ENCODE measurements at regions not wholly inside any gene's neighbourhood (a gene's known extent, or its start where the extent isn't known, plus 50 kb on each side); places are given as distances from the start of the nearest gene placed in this dataset.

DNA sequence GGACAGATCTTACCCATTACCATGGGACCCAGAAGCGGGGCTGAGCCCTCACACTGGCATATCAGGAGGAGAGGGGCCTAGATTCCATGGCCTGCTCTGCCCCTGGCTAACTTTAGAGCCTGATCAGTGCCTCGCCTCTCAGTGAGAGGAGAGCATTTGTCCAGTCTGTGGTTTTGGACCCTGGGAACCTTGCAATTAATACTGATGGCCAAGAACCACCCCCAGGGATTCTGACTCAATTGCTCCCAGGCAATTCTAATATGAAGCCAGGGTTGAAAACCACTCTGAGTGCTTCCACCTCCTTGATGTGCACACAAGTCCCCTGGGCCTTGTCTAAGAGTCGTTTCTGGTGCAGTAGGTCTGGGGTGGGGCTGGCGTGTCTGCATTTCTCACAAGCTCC, 67.7 kb downstream of the CALM1 start:
- TF ChIP-seq, protein P1, sequence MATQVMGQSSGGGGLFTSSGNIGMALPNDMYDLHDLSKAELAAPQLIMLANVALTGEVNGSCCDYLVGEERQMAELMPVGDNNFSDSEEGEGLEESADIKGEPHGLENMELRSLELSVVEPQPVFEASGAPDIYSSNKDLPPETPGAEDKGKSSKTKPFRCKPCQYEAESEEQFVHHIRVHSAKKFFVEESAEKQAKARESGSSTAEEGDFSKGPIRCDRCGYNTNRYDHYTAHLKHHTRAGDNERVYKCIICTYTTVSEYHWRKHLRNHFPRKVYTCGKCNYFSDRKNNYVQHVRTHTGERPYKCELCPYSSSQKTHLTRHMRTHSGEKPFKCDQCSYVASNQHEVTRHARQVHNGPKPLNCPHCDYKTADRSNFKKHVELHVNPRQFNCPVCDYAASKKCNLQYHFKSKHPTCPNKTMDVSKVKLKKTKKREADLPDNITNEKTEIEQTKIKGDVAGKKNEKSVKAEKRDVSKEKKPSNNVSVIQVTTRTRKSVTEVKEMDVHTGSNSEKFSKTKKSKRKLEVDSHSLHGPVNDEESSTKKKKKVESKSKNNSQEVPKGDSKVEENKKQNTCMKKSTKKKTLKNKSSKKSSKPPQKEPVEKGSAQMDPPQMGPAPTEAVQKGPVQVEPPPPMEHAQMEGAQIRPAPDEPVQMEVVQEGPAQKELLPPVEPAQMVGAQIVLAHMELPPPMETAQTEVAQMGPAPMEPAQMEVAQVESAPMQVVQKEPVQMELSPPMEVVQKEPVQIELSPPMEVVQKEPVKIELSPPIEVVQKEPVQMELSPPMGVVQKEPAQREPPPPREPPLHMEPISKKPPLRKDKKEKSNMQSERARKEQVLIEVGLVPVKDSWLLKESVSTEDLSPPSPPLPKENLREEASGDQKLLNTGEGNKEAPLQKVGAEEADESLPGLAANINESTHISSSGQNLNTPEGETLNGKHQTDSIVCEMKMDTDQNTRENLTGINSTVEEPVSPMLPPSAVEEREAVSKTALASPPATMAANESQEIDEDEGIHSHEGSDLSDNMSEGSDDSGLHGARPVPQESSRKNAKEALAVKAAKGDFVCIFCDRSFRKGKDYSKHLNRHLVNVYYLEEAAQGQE (IDR thresholded peaks at IDR 0.05; ENCODE audit: insufficient read depth in 1 of 2, low read depth in 2 of 2, low read length in 1 of 2): no peak
- TF ChIP-seq POLR2AphosphoS5 (IDR thresholded peaks at IDR 0.05; ENCODE audit: low read depth, low read length) (no peak), SIN3A (IDR thresholded peaks at IDR 0.05; ENCODE audit: borderline replicate concordance, insufficient read depth, low read depth, low read length) (no peak), TCF7L2 (IDR thresholded peaks at IDR 0.05; ENCODE audit: low read depth, low read length) (no peak)
- TF ChIP-seq, protein P2, sequence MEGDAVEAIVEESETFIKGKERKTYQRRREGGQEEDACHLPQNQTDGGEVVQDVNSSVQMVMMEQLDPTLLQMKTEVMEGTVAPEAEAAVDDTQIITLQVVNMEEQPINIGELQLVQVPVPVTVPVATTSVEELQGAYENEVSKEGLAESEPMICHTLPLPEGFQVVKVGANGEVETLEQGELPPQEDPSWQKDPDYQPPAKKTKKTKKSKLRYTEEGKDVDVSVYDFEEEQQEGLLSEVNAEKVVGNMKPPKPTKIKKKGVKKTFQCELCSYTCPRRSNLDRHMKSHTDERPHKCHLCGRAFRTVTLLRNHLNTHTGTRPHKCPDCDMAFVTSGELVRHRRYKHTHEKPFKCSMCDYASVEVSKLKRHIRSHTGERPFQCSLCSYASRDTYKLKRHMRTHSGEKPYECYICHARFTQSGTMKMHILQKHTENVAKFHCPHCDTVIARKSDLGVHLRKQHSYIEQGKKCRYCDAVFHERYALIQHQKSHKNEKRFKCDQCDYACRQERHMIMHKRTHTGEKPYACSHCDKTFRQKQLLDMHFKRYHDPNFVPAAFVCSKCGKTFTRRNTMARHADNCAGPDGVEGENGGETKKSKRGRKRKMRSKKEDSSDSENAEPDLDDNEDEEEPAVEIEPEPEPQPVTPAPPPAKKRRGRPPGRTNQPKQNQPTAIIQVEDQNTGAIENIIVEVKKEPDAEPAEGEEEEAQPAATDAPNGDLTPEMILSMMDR (IDR thresholded peaks at IDR 0.05): no peak
